NCI-H2196 (cell line): ENCODE measurements at regions not wholly inside any gene's neighbourhood (a gene's known extent, or its start where the extent isn't known, plus 50 kb on each side); places are given as distances from the start of the nearest gene placed in this dataset.
A peak's percentile ranks its signal among the peaks of the same experiment; 100 is the strongest.

Source experiments
- DNase-seq: peaks from one replicate; lab custom pipeline; 2025; ENCODE audit not compliant: unreplicated experiment; lab: John Stamatoyannopoulos, UW

DNA sequence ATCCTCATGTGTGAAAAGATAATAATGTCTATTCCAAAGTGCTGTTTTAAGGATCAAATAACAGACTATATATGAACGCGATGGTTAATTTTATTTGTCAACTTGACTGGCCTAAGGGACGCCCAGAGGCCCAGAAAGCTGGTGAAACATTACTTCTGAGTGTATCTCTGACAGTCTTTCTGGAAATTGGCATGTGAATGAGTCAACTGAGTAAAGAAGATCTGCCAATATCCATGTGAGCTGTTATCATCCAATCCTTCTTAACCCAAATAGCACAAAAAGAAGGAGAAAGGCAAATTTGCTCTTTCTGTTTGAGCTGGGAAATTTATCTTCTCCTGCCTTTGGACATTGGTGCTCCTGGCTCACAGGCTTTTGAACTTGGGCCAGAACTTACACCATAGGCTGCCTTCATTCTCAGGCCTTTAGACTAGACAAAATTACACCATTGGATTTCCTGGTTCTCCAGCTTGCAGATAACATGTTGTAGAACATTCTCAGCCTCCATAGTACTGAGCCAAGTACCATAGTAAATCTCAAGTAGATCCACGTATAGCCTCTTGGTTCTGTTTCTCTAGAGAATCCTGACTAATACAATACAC lies 114.7 kb upstream of the DOCK10 start:
- DNase-seq, result no peak

- no peak for DNase-seq
These were observed 98.5 kb upstream of the DOCK10 start for GRCh38 chr2:225140723-225141122.

DNA sequence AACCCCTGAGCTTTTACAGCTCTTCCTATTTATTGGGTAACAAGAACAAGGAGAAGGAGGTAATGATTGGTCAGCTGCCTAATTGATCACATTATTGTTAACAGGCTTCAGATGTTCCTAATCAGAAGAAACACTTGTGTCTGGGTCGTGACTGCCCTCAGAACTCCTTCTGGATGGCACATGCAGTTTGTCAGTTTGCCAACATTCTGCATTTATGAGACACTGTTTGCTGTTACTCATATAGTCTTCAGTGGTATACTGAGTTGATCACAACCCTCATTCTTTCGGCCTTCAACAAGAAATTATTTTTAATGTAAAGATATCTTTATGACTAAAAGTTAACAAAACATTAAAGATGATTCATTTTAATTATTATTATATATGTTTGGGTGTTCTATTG lies 95.7 kb upstream of the DOCK10 start:
- DNase-seq, result no peak

DNA sequence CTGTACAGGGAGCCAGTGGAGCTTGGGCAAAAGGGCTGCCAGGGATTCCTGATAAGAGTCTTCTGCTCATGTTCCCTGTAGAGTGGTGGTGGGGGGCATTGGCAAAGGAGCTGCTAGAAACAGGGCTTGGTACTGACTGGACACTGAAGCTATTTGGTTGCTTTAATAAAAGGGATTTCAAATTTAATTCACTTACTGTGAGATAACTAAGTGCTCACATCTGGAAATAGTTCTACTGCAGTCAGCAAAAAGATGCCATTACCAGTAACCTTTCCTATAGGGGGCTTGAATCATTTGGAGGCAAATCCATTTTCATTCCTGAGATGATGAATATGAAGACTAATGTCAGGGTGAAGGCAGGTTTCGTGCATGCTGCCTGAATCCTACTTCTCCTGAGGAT lies 94.3 kb upstream of the DOCK10 start:
- DNase-seq, result no peak

GRCh38 chr2:225131898-225132297 lies 89.6 kb upstream of the DOCK10 start:
- DNase-seq, result no peak

DNA sequence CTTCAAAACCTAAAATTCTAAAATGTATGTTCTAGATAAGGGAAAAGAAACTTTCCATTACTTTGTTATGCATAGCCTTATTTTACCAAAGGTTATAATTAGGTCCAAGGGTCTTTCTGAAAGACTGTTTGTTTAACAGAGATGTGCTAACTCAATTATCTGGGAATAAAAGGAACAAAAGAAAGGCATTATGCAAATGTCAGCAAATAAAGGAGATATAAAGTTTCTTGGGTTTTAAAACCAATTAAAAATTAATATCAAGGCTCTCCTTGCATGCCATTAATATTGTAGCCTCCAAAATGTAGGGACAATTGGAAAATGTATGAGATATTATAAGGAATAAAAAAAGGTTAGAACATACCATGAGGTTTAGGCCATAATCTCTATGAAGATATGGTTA lies 87.8 kb upstream of the DOCK10 start:
- DNase-seq, result no peak

- DNase-seq, result no peak
These were observed 82.2 kb upstream of the DOCK10 start for GRCh38 chr2:225124311-225125017.

- DNase-seq, result peak; percentile 35
These were observed 80.6 kb upstream of the DOCK10 start for GRCh38 chr2:225122583-225123486.

GRCh38 chr2:225122007-225122406 lies 79.7 kb upstream of the DOCK10 start:
- no peak for DNase-seq

DNA sequence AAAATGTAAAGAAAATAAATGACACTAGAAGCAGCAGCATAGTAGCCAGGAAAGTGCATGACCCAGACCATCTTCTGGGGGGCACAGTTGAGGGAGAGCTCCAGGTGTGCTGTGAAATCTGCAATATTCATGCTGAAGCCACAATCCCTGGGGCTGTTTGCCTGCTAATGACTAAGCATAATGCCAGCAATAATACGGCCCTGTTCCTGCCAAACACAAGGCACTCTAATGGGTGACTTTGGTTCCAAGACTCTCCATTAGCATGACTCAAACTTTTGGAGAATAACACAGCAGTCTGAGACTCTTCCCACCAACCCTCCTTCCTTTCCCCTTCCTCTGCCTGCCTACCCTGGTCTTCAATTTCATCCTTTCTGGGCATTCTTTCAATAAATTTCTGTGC lies 77.9 kb upstream of the DOCK10 start:
- DNase-seq, result no peak

GRCh38 chr2:225117051-225117716 lies 74.9 kb upstream of the DOCK10 start:
- DNase-seq, result peak; percentile 51

- DNase-seq, result no peak
These were observed 72.6 kb upstream of the DOCK10 start for GRCh38 chr2:225114786-225115323.

GRCh38 chr2:225113371-225114015 lies 71.2 kb upstream of the DOCK10 start:
- no peak for DNase-seq

GRCh38 chr2:225112362-225113126 lies 70.3 kb upstream of the DOCK10 start:
- no peak for DNase-seq

- DNase-seq, result no peak
These were observed 66.5 kb upstream of the DOCK10 start for GRCh38 chr2:225108805-225109204.

DNA sequence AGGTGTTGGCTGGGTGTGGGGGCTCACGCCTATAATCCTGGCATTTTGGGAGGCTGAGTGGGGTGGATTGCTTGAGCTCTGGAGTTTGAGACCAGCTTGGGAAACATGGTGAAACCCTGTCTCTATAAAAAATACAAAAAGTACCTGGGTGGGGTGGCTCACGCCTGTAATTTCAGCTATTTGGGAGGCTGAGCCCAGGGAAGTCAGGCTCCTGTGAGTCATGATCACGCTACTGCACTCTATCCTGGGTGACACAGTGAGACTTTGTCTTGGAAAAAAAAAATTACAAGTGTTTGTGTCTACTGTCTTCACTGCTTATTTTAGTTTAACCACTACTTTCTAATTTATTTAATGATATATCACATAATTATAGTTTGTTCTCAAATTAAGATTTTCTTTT lies 62.7 kb upstream of the DOCK10 start:
- DNase-seq, result no peak

GRCh38 chr2:225104321-225104720 lies 62.1 kb upstream of the DOCK10 start:
- no peak for DNase-seq

DNA sequence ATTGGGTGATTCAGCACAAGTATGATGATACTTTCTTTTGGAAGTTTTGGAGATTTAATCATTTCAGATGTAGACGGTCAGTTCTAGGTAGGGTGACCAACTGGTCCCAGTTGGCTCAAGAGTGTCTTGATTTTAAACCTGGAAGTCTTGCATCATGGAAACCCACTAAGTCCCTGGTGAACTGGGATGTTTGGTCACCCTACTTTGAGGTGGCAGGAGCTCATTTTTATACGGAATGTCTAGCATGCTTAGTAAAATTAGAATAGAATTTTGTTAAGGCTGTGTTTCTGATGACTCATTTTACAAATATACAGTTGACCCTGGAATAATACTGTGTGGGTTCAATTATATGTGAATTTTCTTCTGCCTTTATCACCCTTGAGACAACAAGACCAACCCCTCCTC lies 61.5 kb upstream of the DOCK10 start:
- no peak for DNase-seq

- DNase-seq, result no peak
These were observed 58.6 kb upstream of the DOCK10 start for GRCh38 chr2:225100856-225101294.

DNA sequence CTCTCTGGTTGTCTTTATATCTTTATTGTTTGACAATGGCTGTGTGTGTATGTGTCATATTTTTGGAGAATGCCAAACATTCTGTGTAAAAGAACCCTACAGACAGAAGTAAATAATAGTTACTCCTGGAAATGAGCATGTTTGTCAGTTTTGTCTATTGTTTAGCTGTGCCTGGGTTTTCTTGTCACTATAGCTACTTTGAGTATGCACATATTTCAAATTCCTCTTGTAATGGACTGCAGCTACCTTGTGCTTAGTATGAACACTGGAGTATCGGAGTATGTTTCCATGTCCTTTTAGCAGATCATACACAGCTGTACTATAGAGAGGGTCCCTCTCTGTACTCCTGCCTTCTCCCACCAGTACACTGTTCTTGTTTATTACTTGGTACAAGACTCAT lies 58.0 kb upstream of the DOCK10 start:
- no peak for DNase-seq
